ENCODE measurements at regions not wholly inside any gene's neighbourhood (a gene's known extent, or its start where the extent isn't known, plus 50 kb on each side); places are given as distances from the start of the nearest gene placed in this dataset.

GRCh38 chr18:10398571-10398970 lies 55.9 kb upstream of the APCDD1 start:
- DNase-seq (ENCODE audit: low read depth): no peak

- DNase-seq (ENCODE audit: low read depth): no peak
Observed at GRCh38 chr18:10399465-10399864, 55.0 kb upstream of the APCDD1 start.

- no peak for DNase-seq (ENCODE audit: low read depth)
Observed at GRCh38 chr18:10400534-10401307, 53.7 kb upstream of the APCDD1 start.

- no peak for DNase-seq (ENCODE audit: low read depth)
Observed at GRCh38 chr18:10401521-10401920, 52.9 kb upstream of the APCDD1 start.

- no peak for DNase-seq (ENCODE audit: low read depth)
Observed at GRCh38 chr18:10401930-10402329, 52.5 kb upstream of the APCDD1 start.

- DNase-seq (ENCODE audit: low read depth): no peak
Observed at GRCh38 chr18:10402871-10403559, 51.4 kb upstream of the APCDD1 start.

- no peak for DNase-seq (ENCODE audit: low read depth)
Observed at GRCh38 chr18:10403708-10404107, 50.7 kb upstream of the APCDD1 start.

- DNase-seq (ENCODE audit: low read depth): no peak
Observed at GRCh38 chr18:10404168-10404567, 50.3 kb upstream of the APCDD1 start.

Measured in activated gamma-delta T cell treated with anti-CD3 and anti-CD28 coated beads, Interleukin-2, amount 50 U/mL, for 16 hours (primary cell).